Vagina (tissue), 2 donors: ENCODE measurements at regions not wholly inside any gene's neighbourhood (a gene's known extent, or its start where the extent isn't known, plus 50 kb on each side); places are given as distances from the start of the nearest gene placed in this dataset.

ENCODE experiments used
- POLR2A ChIP-seq, 2 donors: fragments of 450-650 bp; IDR thresholded peaks; one replicate each; pipeline ENCODE4 v1.6.1; 2017; ENCODE audit warnings: antibody characterized with exemption in 2 of 2, mild to moderate bottlenecking in 2 of 2, moderate library complexity in 2 of 2
- POLR2AphosphoS5 ChIP-seq, 2 donors: sonication (generic); formaldehyde crosslinking; IDR thresholded peaks; one replicate each; pipeline ENCODE4 v1.9.0; 2017; ENCODE audit warnings: antibody characterized with exemption in 2 of 2, mild to moderate bottlenecking in 2 of 2, low read depth in 1 of 2; ENCODE audit not compliant: insufficient read depth in 1 of 2
- TF ChIP-seq, protein P1 (sequence below), 3 experiments: fragments of 450-650 bp in 2 of 3; fragments of 200-600 bp in 1 of 3; sonication (generic) in 1 of 3; IDR thresholded peaks; one replicate each; pipeline ENCODE4 v1.5.1; 2017 to 2019; ENCODE audit warnings: antibody characterized with exemption in 3 of 3, mild to moderate bottlenecking in 2 of 3, moderate library complexity in 2 of 3

DNA sequence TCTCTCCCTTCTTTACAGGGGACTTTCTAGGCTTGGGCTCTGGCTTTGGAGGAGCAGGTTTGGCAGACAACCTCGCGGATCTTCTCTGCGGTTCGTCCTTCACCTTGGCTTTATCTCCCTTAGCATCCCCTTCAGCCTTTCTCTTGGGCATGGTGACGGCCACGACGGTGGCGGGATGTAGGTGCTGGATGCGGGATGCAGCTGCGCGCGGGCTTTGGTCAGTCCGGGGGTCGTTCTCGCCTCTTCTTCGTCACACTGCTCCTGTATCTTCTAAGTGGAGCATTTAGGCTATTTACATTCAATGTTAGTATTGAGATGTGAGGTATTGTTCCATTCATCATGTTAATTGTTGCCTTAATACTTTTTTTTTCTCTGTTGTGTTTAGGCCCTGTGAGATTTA, 217.2 kb upstream of the STXBP6 start:
- TF ChIP-seq, protein P1, sequence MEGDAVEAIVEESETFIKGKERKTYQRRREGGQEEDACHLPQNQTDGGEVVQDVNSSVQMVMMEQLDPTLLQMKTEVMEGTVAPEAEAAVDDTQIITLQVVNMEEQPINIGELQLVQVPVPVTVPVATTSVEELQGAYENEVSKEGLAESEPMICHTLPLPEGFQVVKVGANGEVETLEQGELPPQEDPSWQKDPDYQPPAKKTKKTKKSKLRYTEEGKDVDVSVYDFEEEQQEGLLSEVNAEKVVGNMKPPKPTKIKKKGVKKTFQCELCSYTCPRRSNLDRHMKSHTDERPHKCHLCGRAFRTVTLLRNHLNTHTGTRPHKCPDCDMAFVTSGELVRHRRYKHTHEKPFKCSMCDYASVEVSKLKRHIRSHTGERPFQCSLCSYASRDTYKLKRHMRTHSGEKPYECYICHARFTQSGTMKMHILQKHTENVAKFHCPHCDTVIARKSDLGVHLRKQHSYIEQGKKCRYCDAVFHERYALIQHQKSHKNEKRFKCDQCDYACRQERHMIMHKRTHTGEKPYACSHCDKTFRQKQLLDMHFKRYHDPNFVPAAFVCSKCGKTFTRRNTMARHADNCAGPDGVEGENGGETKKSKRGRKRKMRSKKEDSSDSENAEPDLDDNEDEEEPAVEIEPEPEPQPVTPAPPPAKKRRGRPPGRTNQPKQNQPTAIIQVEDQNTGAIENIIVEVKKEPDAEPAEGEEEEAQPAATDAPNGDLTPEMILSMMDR (IDR thresholded peaks at IDR 0.05), result no peak
- no peak for TF ChIP-seq POLR2AphosphoS5 (IDR thresholded peaks at IDR 0.05; ENCODE audit: insufficient read depth in 1 of 2, low read depth in 1 of 2)
- TF ChIP-seq POLR2A (IDR thresholded peaks at IDR 0.05), result no peak
